Stimulated activated CD8-positive, alpha-beta memory T cell treated with anti-CD3 and anti-CD28 coated beads, Interleukin-7, amount 100 ng/mL, for 4 hours (primary cell): ENCODE measurements at regions not wholly inside any gene's neighbourhood (a gene's known extent, or its start where the extent isn't known, plus 50 kb on each side); places are given as distances from the start of the nearest gene placed in this dataset.
"Not testable (repeated sequence)": the region's sequence is repeated elsewhere in the genome, so short reads cannot be mapped to it uniquely, and the experiment has no call there.

Source experiments
- DNase-seq, 2 donors: peaks; one replicate each; pipeline ENCODE4 v3.0.0-alpha.2; 2020; ENCODE audit warnings: low read depth in 2 of 2

- DNase-seq, result not testable (repeated sequence)
These were observed 1405.7 kb upstream of the PCDH10 start for GRCh38 chr4:131743348-131743747.

- not testable (repeated sequence) for DNase-seq
These were observed 1401.9 kb upstream of the PCDH10 start for GRCh38 chr4:131747203-131747602.

- DNase-seq, result not testable (repeated sequence)
These were observed 1399.9 kb upstream of the PCDH10 start for GRCh38 chr4:131749224-131749623.

- DNase-seq, result not testable (repeated sequence)
These were observed 1399.1 kb upstream of the PCDH10 start for GRCh38 chr4:131750006-131750405.

DNA sequence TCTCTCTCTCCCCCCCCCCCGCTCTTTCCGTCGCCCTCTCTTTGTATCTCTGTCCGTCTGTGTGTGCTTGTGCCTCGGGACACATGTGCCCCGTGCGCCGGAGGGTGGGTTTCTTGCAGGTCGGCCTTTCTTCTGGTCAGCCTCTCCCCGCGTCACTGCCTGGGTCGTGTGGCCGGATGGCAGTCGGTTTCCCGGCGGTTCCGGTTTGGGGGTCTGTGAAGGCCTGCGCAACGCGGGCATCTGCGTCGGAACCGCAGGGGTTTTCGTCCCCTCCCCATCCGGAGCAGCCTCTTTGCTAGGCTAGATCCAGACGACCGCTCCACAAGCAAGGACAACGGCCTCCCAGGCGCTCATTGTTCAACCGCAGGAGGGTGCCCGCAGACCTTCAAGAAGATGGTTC lies 1398.6 kb upstream of the PCDH10 start:
- DNase-seq, result not testable (repeated sequence)

GRCh38 chr4:131762234-131762633 lies 1386.9 kb upstream of the PCDH10 start:
- DNase-seq, result not testable (repeated sequence)

DNA sequence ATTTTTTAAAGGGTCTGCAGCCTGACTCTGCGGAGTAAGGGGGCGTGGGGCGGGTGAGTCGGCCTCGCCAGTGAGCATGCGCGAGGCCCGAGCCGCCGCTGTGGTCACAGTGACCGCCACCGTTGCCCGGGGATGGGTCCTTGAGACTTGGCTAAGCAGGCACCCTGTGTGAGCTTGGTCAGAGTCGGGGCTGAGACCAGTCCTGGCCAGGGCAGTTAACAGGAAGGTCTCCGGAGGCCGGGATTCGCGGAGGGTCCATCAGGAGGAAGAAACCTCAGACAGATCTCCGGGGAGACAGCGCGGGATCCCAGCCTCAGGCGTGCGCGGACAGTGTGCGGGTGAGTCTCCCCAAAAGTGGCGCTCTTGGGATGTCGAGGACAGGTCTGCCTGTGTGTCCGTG lies 1384.4 kb upstream of the PCDH10 start:
- no peak for DNase-seq

GRCh38 chr4:131774382-131774781 lies 1374.7 kb upstream of the PCDH10 start:
- not testable (repeated sequence) for DNase-seq

DNA sequence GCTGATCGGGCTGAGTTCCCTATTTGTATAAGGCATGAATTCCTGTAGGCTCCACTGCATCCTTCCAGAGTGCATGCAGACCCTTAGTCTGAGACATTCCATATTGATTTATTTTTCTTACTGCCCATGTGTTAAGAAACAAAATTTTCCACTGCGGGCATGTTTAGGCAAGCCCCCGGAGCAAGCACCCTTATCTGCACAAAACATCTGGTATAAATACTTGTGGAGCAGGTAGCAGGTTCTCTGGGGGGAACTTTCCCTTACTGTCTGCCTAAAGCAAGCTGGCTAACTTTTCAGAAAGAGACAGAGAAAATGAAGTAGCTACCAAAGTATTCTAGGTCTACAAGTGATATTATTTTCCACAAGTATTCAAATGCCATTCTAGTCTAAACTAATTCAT lies 1338.5 kb upstream of the PCDH10 start:
- not testable (repeated sequence) for DNase-seq
